GM21515 (cell line): ENCODE measurements at regions not wholly inside any gene's neighbourhood (a gene's known extent, or its start where the extent isn't known, plus 50 kb on each side); places are given as distances from the start of the nearest gene placed in this dataset.

ENCODE experiments used
- ATAC-seq: cut with Tn5 transposase; IDR thresholded peaks from one replicate; pipeline ENCODE4 v1.9.1; 2021; ENCODE audit not compliant: unreplicated experiment

DNA sequence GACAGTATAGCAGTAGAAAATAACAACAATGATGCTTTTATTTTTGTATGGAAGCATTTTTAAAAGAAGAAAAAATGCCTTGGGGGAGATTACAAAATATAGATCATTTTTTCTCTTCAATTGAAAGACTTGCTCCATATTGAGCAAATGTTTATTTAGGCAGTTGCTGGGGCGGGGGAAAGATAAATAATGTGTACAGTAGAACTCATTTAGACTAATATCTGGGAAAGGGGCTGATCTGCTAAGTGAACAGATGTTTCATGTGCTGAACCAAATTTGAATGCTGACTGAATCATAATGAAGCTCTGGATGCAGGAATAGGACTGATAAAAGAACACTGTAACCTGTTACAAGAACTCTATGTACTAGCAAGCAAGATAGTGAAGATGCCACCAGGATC lies 457.1 kb upstream of the TENM4 start:
- no peak for ATAC-seq

GRCh38 chr11:79896258-79896657 lies 455.4 kb upstream of the TENM4 start:
- ATAC-seq = no peak

DNA sequence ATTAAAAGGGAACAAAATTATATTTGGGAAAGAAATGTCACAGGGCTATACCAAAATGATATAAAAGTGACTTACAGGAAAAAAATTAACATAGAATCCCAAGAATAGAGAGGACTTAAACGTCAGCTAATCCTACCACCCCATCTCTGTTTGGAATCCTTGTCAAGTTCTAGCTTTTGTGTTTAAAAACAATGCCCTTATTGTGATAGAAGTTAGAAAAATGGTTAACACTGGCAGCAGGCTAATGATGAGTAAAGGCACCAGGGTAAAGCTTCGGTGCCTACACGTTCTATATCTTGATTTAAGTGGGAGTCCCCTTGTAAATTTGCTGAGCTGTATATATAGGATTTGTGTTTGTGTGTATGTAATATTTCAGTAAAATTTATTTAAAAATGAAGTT lies 453.3 kb upstream of the TENM4 start:
- no peak for ATAC-seq

DNA sequence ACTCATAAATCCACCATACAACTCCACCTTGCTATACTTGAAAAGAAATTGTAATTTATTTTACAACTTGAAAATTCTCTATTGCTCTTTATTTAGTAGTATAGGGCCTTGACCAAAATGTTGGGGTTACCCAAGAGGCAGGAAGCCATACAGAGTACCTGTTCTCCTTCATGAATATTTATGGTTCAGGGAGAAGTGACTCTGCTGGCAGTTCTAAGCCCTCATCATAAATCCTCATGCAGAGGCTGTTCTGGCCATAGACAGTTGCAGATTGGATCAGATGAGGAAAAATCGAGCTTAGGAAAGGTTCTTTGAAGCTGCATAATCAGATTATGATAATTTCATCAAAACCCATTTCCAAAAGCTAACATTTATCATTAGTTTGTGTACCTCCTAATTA lies 449.4 kb upstream of the TENM4 start:
- ATAC-seq = no peak

- ATAC-seq = no peak
Observed at GRCh38 chr11:79864882-79865281, 424.1 kb upstream of the TENM4 start.

- no peak for ATAC-seq
Observed at GRCh38 chr11:79860336-79860735, 419.5 kb upstream of the TENM4 start.

DNA sequence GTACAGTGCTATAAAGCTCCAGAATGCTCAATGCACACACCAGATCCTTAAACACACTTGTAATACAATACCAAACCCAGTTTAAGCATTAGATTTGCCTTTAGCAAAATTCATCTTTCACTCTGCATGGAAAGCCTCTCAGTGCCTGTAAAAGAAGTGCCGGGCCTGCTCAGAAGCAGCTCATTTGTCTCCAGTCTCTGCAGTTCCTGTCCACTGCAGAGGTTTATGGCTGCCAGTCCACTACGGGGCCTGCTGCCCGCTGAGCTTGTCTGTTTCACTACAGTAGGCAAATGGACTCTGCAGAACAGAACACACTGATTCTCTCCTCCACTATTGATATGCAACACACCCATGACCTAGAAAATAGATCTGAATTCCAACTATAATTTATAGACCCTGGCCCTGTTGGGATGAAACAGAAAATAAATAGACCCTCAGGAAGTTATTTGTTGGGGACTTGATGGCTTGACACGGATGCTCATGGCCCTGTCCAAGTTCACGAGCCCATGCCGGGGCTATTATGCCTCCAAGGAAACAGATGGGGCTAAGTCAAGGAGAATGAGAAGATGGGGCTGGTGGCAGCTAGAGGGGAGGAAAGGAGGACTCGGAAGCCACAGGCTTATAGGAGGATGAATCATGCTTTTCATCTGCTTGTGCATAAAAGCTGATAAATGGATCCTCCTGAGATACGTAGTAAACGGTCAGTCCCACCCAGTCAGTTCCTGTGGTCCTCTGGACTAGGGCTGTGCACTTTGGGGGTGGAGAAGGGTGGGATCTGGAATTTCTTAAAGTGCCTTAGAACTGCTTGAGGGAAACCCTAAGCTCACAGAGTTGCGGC lies 416.8 kb upstream of the TENM4 start:
- ATAC-seq = no peak

- ATAC-seq = no peak
Observed at GRCh38 chr11:79852176-79852575, 411.3 kb upstream of the TENM4 start.

DNA sequence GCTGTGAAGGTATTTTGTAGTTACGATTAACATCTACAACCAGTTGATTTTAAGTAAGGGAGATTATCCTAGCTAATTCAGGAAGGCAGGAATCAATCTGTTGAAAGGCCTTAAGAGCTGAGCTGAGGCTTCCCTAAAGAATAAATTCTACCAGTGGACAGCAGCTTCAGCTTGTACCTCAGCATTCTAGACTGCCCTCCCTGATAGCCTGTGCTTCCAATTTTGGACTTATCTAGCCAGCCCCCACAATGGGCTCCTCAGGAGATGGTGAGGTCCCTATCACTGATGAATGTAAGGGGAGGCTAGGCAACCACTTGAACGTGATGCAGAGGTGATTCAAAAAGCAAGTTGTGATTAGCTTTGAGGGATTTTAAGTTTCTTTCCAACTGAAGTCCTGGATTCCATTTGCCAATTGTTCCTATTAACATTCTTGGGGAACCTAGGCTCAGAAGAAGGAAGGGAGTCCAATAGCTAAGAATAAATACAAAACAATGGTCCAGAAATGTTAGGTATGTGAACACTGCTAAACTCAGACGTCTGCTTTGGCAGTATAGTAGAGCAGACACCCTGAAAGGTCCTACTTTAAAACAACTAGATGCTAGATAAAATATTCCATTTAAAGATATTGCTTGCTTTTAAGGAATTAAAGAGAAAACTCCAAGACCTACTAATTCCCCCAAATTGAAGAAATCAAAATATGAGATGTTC lies 404.3 kb upstream of the TENM4 start:
- ATAC-seq = no peak

- ATAC-seq = no peak
Observed at GRCh38 chr11:79834015-79834414, 393.2 kb upstream of the TENM4 start.

GRCh38 chr11:79830446-79830845 lies 389.6 kb upstream of the TENM4 start:
- no peak for ATAC-seq

DNA sequence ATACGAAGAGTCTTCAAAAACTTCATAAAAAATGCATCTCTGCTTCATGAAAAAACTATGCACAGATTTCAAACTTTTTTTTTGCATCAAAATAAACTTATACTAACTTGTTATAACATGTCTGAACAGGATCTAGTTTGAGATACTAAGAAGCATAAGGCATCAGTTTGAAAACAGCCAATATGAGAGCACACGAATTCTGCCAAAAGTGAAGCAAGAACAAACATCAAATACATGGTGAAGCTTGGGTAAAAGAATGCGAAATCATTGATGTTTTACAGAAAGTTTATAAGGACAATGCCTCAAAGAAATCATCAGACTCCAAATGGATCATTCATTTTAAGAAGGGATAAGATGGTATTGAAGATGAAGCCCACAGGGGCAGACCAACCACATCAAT lies 389.1 kb upstream of the TENM4 start:
- no peak for ATAC-seq

GRCh38 chr11:79822766-79823165 lies 381.9 kb upstream of the TENM4 start:
- no peak for ATAC-seq

DNA sequence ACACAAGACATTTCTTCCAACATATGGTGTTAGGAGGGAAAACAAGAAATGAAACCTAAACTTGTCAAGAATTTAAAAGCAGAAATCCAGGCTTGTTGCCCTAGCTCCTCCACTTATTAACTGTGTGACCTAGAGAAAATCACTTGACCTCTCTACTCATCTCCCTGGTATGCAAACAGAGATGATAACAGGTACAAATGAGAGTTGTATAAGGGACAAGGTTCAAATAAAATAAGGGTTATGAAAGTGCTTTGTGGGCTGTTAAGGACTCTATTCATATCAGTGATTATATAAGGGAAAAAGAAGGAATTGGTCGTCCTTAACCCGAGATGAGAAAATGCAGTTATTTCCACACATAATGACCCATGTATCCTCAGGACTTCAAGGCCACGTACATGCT lies 372.7 kb upstream of the TENM4 start:
- ATAC-seq = no peak

DNA sequence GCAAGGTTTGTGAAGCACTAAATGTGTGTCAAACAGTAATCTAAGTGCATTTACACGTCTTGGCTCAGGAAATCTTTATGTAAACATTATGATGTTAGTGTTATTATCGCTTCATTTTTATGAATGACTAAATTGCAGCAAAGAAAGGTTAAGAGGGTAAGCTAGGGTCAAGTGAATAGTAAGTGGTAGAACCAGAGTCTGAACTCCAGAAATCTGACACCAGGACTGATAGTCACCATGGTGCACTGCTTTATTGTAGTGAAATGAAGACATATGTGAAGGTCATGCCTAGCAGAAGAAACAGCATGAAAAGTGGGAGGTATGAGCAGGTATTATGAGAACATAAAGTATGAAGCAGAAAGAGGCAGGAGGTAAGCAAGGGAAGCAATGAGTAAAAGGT lies 368.7 kb upstream of the TENM4 start:
- ATAC-seq = no peak

DNA sequence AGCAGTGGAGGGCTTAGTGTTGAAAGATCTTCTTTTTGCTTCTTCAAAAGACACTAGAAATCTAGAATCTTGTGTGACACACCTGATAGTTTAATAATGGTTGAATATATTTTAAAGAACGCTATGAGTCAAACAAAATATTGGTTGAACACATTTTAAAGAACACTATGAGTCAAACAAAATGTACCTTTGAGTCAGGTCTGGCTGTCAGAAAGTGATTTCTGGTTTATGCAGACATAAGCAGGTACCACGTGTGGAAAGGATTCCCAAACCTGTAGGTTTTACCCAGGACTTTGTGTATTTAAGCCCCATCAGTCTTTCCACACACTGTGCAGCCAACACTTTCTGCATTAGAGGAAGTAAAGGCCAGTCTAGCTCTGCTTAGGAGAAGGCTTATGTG lies 366.7 kb upstream of the TENM4 start:
- ATAC-seq = no peak

DNA sequence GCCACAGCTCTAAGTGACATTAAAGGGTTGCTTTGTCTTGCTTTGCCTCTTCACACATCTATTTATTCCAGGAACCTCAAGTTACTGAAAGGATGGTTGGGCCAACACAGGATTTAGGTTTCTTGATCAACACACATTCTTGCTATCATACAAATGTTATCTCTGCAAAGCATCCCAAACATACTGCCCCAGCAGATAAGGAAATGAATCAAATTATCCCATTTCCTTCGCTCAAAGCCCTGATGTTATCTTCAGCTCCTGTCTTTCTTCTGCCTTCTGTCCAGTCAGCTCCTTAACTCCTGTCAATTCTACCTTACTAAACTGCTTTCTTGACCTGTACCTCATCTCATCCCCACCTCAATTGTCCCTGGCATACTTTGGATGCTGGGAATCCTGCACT lies 355.9 kb upstream of the TENM4 start:
- no peak for ATAC-seq

GRCh38 chr11:79794484-79795393 lies 353.9 kb upstream of the TENM4 start:
- no peak for ATAC-seq

DNA sequence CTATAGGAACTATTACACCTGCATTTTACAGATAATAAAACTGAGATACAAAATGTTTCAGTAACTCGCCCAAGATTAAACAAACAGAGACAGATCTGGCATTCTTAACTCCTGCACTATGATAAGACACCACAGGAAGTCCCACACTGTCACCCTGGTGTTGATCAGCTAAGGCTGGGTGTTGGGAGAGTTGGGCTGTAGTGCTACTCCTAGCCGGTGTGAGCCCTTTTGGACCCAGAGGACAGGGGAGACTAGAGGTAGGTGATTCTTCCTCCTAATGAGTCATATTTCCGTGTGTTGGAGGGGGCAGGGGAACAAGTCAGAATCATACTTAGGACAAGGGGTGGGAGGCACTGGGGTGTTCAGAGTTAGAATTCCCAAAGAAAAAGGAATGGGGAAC lies 353.2 kb upstream of the TENM4 start:
- no peak for ATAC-seq

- ATAC-seq = no peak
Observed at GRCh38 chr11:79786961-79787360, 346.1 kb upstream of the TENM4 start.

DNA sequence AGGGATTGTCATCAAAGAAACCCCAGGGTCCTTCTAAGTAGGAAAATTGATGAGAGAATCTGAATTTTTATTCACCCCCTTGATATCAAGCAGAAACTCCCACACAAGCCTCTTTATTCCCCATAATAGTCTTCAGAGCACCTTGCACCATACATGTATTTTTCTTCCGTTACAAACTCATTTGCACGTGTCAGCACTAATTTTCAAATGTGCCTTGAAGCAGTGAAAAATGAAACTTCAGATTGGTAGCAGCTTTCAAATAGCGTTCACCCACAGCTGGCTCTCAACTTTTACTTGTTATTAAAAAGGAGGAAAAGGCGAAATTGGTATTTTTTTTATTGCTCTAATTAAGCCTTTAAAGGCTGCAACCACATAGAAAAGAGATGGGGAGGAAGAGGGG lies 343.0 kb upstream of the TENM4 start:
- ATAC-seq = no peak

DNA sequence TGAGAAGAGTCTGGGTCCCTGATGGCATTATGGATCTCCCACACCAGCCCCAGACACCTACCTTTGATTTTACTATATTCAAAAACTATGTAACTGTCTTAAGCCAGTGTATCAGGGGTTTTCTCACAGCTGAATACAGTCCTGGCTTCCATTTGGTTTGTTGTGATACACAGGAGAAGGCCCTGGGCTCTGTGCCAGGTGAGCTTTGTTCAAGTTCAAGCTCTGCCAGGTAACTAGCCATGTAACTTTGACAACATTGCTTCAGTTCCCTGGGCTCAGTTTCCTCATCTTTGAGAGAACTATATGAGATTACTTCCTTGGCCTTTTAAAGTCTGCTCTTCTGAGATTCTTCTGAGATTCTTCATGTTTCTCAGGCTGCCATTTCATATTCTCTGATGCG lies 327.5 kb upstream of the TENM4 start:
- no peak for ATAC-seq
